T-cell (primary cell): ENCODE measurements at regions not wholly inside any gene's neighbourhood (a gene's known extent, or its start where the extent isn't known, plus 50 kb on each side); places are given as distances from the start of the nearest gene placed in this dataset.
"Not testable (repeated sequence)": the region's sequence is repeated elsewhere in the genome, so short reads cannot be mapped to it uniquely, and the experiment has no call there.

Source experiments
- ATAC-seq, 4 experiments: fragments of 200-7000 bp in 3 of 4; fragments of 150-1000 bp in 1 of 4; cut with Tn5 transposase; replicated peaks in 1 of 4; 1 replicate in 3 of 4; 2 replicates in 1 of 4; pipeline ENCODE4 v1.10.0; 2021; ENCODE audit warnings: moderate library complexity in 3 of 4, mild to moderate bottlenecking in 2 of 4, moderate number of reproducible peaks in 1 of 4
- CTCF ChIA-PET, 2 donors: fragments of 300-600 bp; sonication (Branson Sonifier 250); formaldehyde crosslinking; loops; one replicate each; lab custom pipeline; 2022; ENCODE audit warnings: antibody characterized with exemption in 2 of 2; lab: Charles Lee
- POLR2A ChIA-PET, 2 donors: fragments of 300-600 bp; sonication (Branson Sonifier 250); formaldehyde crosslinking; loops; one replicate each; lab custom pipeline; 2022; ENCODE audit warnings: antibody characterized with exemption in 2 of 2; lab: Charles Lee
- DNase-seq, 35 experiments: peaks; one replicate each; pipeline versions ENCODE4 v3.0.0 to v3.0.0-alpha.2; 2013 to 2023
- H3K27ac ChIP-seq: one replicate; pipeline ENCODE4 v1.5.1; 2013; ENCODE audit warnings: low read length
- H3K27me3 ChIP-seq, 2 experiments: replicated peaks in 1 of 2; 1 replicate in 1 of 2; 2 replicates in 1 of 2; pipeline versions ENCODE4 v1.6.1 to v1.7.0; 2013; ENCODE audit warnings: low read length in 1 of 2, mixed read lengths in 1 of 2; ENCODE audit not compliant: control insufficient read depth in 2 of 2, insufficient read depth in 2 of 2; ENCODE audit errors: extremely low read depth in 1 of 2
- H3K36me3 ChIP-seq, 2 donors: 1 replicate in 1 of 2; 2 replicates in 1 of 2; pipeline versions ENCODE4 v1.6.1 to v1.7.0; 2013; ENCODE audit warnings: low read length in 1 of 2; ENCODE audit not compliant: control insufficient read depth in 2 of 2, insufficient read depth in 1 of 2; ENCODE audit errors: extremely low read depth in 1 of 2
- H3K4me1 ChIP-seq, 2 experiments: 1 replicate in 1 of 2; 2 replicates in 1 of 2; pipeline versions ENCODE4 v1.6.1 to v1.7.0; 2013; ENCODE audit warnings: low read length in 2 of 2, mixed read lengths in 1 of 2; ENCODE audit not compliant: insufficient read depth in 2 of 2, control insufficient read depth in 1 of 2; ENCODE audit errors: extremely low read depth in 1 of 2
- H3K4me3 ChIP-seq, 2 donors: 1 replicate in 1 of 2; 2 replicates in 1 of 2; pipeline versions ENCODE4 v1.5.1 to v1.7.0; 2013; ENCODE audit warnings: mild to moderate bottlenecking in 2 of 2, low read length in 1 of 2, moderate library complexity in 1 of 2; ENCODE audit not compliant: control insufficient read depth in 1 of 2; ENCODE audit errors: extremely low read depth in 1 of 2
- H3K9me3 ChIP-seq: 2 replicates; pipeline ENCODE4 v1.7.0; 2013
- H3K27ac Mint-ChIP-seq, 2 donors: one replicate each; pipeline ENCODE4 v1.8.0; 2020 to 2021; ENCODE audit warnings: mild to moderate bottlenecking in 2 of 2, mixed read lengths in 2 of 2
- H3K27me3 Mint-ChIP-seq, 2 donors: one replicate each; pipeline ENCODE4 v1.8.0; 2021 to 2022; ENCODE audit warnings: mixed read lengths in 2 of 2
- H3K36me3 Mint-ChIP-seq: one replicate; pipeline ENCODE4 v1.8.0; 2021; ENCODE audit warnings: mixed read lengths
- H3K4me1 Mint-ChIP-seq, 3 donors: one replicate each; pipeline ENCODE4 v1.8.0; 2020 to 2022; ENCODE audit warnings: mixed read lengths in 3 of 3, mild to moderate bottlenecking in 1 of 3
- H3K4me3 Mint-ChIP-seq, 3 donors: one replicate each; pipeline ENCODE4 v1.8.0; 2020 to 2022; ENCODE audit warnings: mild to moderate bottlenecking in 3 of 3, mixed read lengths in 3 of 3, moderate library complexity in 3 of 3
- H3K9me3 Mint-ChIP-seq, 3 donors: one replicate each; pipeline ENCODE4 v1.8.0; 2020 to 2022; ENCODE audit warnings: mixed read lengths in 3 of 3
- WGBS: methylation state at CpG from one replicate; pipeline ENCODE4 v1.1.5; 2013; ENCODE audit warnings: missing lambda C conversion rate; ENCODE audit not compliant: insufficient coverage; 5-methylcytosine and 5-hydroxymethylcytosine counted together

DNA sequence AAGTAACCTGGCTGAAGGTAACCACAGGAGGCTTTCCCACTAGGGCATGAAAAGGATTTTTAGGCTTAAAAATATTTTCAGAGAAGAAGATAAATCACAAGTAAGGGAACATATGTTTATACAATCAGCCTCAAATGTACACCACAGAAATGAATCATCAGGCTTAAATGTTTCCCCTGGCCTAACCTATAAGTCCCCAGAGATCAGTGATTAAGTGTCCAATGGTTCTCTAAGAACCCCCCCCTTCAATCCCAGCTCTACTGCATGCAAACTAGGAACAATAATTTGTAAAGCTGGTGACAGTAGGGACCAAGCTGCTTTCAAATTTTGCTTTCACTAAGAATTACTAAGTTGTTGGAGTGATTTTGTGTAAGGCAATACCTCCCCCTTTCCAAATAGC lies 431.6 kb upstream of the LMCD1 start:
- H3K4me1 Mint-ChIP-seq = no peaks in the 10 kb centered on the region
- ATAC-seq (no peak), DNase-seq (no peak)
- peaks cover 0 to 18% (median 0%) of the 10 kb centered on the region in 3 donors for H3K9me3 Mint-ChIP-seq
- no peak overlapping the region for H3K27ac Mint-ChIP-seq
- ChIA-PET CTCF (no interaction called here), POLR2A (no interaction called here)
- no peaks in the 10 kb centered on the region for H3K27me3 Mint-ChIP-seq
- Histone ChIP-seq H3K4me1 (no peaks in the 10 kb centered on the region), H3K27me3 (no peaks in the 10 kb centered on the region), H3K9me3 (no peaks in the 10 kb centered on the region), H3K27ac (no peak overlapping the region), H3K36me3 (no peaks in the 10 kb centered on the region), H3K4me3 (no peak overlapping the region)
- H3K36me3 Mint-ChIP-seq = no peaks in the 10 kb centered on the region
- no peak overlapping the region for H3K4me3 Mint-ChIP-seq

DNA sequence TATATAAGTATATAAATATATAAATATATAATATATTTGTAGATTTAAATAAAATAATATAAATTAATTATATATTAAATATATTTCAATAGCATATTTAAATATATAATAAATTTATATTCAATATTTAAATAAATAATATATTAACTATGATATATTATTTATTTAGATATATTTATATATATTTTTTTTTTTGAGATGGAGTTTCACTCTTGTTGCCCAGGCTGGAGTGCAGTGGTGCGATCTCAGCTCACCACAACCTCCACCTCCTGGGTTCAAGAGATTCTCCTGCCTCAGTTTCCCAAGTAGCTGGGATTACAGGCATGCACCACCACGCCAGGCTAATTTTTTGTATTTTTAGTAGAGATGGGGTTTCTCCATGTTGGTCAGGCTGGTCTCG lies 426.9 kb upstream of the LMCD1 start:
- POLR2A ChIA-PET, H3K27ac Mint-ChIP-seq, H3K4me3 Mint-ChIP-seq, CTCF ChIA-PET, H3K36me3 Mint-ChIP-seq, H3K9me3 ChIP-seq, H3K4me1 ChIP-seq, ATAC-seq, H3K27me3 ChIP-seq, H3K27ac ChIP-seq, DNase-seq, H3K4me1 Mint-ChIP-seq, H3K27me3 Mint-ChIP-seq, H3K36me3 ChIP-seq, H3K4me3 ChIP-seq, H3K9me3 Mint-ChIP-seq: not testable (repeated sequence)
- WGBS = no CpG with 5 or more reads among the region's 3 CpGs

DNA sequence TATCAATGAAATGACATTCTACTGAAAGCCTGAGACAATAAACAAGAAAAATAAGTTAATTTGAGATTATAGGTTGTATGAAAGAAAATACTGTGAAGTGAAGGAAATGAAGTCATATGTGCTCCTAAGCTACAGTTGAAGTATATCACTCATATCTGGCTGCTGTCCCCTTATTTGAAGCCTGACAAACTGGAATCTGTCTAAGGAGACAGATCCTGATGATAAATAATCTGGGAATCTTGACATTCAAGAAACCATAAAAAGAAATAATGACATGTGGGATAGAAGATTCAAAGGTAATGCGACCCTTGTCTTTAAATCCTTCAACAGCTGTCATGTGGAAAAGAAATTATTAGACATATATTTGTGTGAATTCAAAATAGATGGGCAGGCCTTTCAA lies 424.5 kb upstream of the LMCD1 start:
- Mint-ChIP-seq H3K27ac (no peak overlapping the region), H3K9me3 (peaks cover 0 to 4% (median 3%) of the 10 kb centered on the region in 3 donors), H3K27me3 (no peaks in the 10 kb centered on the region), H3K4me1 (no peaks in the 10 kb centered on the region), H3K36me3 (no peaks in the 10 kb centered on the region), H3K4me3 (no peak overlapping the region)
- ChIA-PET CTCF (no interaction called here), POLR2A (no interaction called here)
- H3K9me3 ChIP-seq = no peaks in the 10 kb centered on the region
- WGBS = no CpG with 5 or more reads among the region's 1 CpG
- H3K27ac ChIP-seq = no peak overlapping the region
- H3K36me3 ChIP-seq = no peaks in the 10 kb centered on the region
- DNase-seq (no peak), ATAC-seq (no peak)
- H3K4me1 ChIP-seq = no peaks in the 10 kb centered on the region
- no peak overlapping the region for H3K4me3 ChIP-seq
- no peaks in the 10 kb centered on the region for H3K27me3 ChIP-seq

DNA sequence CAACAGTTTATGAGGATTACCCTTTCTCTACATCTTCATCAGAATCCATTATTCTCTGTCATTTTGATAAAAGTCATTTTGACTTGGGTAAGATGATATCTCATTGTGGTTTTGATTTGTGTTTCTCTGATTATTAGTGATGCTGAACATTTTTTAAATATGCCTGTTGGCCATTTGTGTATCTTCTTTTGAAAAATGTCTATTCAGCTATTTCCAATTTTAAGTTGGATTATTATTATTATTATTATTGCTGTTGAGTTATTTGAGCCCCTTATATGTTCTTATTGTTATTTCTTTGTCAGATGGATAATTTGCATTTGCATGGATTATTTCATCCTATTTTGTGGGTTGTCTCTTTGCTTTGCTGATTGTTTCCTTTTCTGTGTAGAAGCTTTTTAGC lies 421.2 kb upstream of the LMCD1 start:
- DNase-seq = no peak
- Mint-ChIP-seq H3K4me3 (no peak overlapping the region), H3K9me3 (peaks cover 3 to 9% (median 5%) of the 10 kb centered on the region in 3 donors), H3K27me3 (no peaks in the 10 kb centered on the region), H3K36me3 (no peaks in the 10 kb centered on the region), H3K27ac (no peak overlapping the region), H3K4me1 (peaks cover 7 to 14% (median 7%) of the 10 kb centered on the region in 3 donors)
- Histone ChIP-seq H3K9me3 (no peaks in the 10 kb centered on the region), H3K27me3 (no peaks in the 10 kb centered on the region), H3K36me3 (no peaks in the 10 kb centered on the region), H3K4me1 (no peaks in the 10 kb centered on the region), H3K4me3 (no peak overlapping the region), H3K27ac (no peak overlapping the region)
- POLR2A ChIA-PET = no interaction called here
- CTCF ChIA-PET = no interaction called here
- ATAC-seq = no peak

DNA sequence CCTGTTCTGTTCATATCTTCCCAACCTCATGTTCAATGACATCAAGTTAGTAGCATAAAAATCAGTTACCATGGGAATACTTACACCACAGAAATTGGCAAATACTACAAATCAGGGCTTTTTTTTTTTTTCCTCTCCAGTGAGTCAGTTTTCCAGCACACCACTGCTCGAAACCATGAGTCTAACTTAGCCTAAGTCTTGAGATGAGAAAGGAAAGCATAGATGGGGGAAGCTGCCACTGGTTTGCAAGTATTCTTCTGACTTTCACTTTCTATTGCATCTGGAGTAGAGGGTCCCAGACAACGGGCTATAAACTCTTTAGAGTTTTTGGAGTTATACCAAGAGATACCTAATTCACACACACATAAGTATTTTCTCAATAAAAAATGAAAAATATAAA lies 416.1 kb upstream of the LMCD1 start:
- Histone ChIP-seq H3K9me3 (no peaks in the 10 kb centered on the region), H3K27ac (no peak overlapping the region), H3K36me3 (no peaks in the 10 kb centered on the region), H3K4me3 (no peak overlapping the region), H3K27me3 (no peaks in the 10 kb centered on the region), H3K4me1 (no peaks in the 10 kb centered on the region)
- Mint-ChIP-seq H3K27ac (no peak overlapping the region), H3K4me3 (no peak overlapping the region), H3K27me3 (no peaks in the 10 kb centered on the region), H3K9me3 (peaks cover 0 to 5% (median 4%) of the 10 kb centered on the region in 3 donors), H3K36me3 (no peaks in the 10 kb centered on the region), H3K4me1 (peaks cover 7 to 17% (median 7%) of the 10 kb centered on the region in 3 donors)
- ATAC-seq (no peak), DNase-seq (no peak)
- WGBS = no CpG with 5 or more reads among the region's 2 CpGs
- POLR2A ChIA-PET = no interaction called here
- CTCF ChIA-PET = no interaction called here

DNA sequence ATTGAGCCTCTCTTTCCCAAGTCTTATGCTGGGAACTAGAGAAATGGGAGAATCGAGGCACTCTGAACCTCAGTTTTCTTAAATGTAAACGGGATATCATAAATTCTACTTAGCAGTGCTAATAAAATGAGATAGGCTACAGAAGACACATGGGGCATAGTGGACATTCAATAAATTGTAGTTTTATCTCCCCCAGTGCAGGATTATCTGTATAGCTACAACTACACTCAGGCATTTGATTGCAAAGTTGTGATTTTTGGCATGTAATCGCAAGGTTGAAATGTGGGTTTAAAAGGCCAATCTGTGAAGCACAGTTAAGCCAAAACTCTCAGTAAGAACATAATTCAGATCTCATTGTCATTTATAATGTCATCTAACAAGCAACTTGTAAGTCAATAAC lies 413.7 kb upstream of the LMCD1 start:
- WGBS = no CpG with 5 or more reads among the region's 3 CpGs
- no peaks in the 10 kb centered on the region for H3K36me3 ChIP-seq
- DNase-seq (no peak), ATAC-seq (no peak)
- H3K4me3 Mint-ChIP-seq = no peak overlapping the region
- ChIA-PET POLR2A (no interaction called here), CTCF (no interaction called here)
- H3K9me3 ChIP-seq = no peaks in the 10 kb centered on the region
- no peak overlapping the region for H3K4me3 ChIP-seq
- peaks cover 7 to 17% (median 7%) of the 10 kb centered on the region in 3 donors for H3K4me1 Mint-ChIP-seq
- H3K36me3 Mint-ChIP-seq = no peaks in the 10 kb centered on the region
- H3K27ac Mint-ChIP-seq = no peak overlapping the region
- peaks cover 0 to 5% (median 4%) of the 10 kb centered on the region in 3 donors for H3K9me3 Mint-ChIP-seq
- no peaks in the 10 kb centered on the region for H3K27me3 ChIP-seq
- no peak overlapping the region for H3K27ac ChIP-seq
- no peaks in the 10 kb centered on the region for H3K27me3 Mint-ChIP-seq
- no peaks in the 10 kb centered on the region for H3K4me1 ChIP-seq

DNA sequence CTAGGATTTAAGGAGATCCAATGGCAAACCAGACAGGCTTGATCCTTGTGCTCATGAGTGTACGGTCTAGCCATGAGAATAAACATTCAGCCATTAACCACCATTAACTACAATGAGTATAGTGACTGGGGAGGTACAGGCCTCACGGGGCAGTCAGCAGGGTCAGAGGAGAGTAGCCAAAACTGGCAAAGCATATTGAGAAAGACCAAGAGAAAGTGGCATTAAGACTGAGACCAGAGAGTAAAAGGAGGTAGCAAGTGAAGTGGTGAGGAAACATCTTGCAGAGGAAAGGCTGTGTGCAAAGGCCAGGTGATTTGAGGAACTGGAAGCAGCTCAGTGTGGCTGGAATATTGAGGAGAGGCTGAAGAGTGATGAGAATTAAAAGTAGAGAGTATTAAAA lies 407.2 kb upstream of the LMCD1 start:
- H3K36me3 ChIP-seq = no peaks in the 10 kb centered on the region
- POLR2A ChIA-PET = interaction anchor here in 1 of 2 donors (0.6 kb wide), 1 partner anchor 49 kb away, joined by 3 read pairs; no protein-coding TSS in a partner anchor
- H3K4me3 ChIP-seq = no peak overlapping the region
- H3K4me1 ChIP-seq = no peaks in the 10 kb centered on the region
- H3K4me3 Mint-ChIP-seq = no peak overlapping the region
- H3K36me3 Mint-ChIP-seq = no peaks in the 10 kb centered on the region
- H3K9me3 Mint-ChIP-seq = no peaks in the 10 kb centered on the region
- WGBS = 14% methylated on average over 1 of the region's 2 CpGs
- H3K27me3 ChIP-seq = no peaks in the 10 kb centered on the region
- ATAC-seq = no peak
- H3K27me3 Mint-ChIP-seq = no peaks in the 10 kb centered on the region
- no peak overlapping the region for H3K27ac Mint-ChIP-seq
- H3K9me3 ChIP-seq = no peaks in the 10 kb centered on the region
- no peak for DNase-seq
- peaks cover 0 to 6% (median 0%) of the 10 kb centered on the region in 3 donors for H3K4me1 Mint-ChIP-seq
- no peak overlapping the region for H3K27ac ChIP-seq
- CTCF ChIA-PET = interaction anchor here in 1 of 2 donors (0.7 kb wide), 1 partner anchor 11 kb away, joined by 3 read pairs; no protein-coding TSS in a partner anchor
